PC-3 (cell line): ENCODE measurements at regions not wholly inside any gene's neighbourhood (a gene's known extent, or its start where the extent isn't known, plus 50 kb on each side); places are given as distances from the start of the nearest gene placed in this dataset.

Source experiments
- EZH2 ChIP-seq: fragments of 300-600 bp; sonication (generic); IDR thresholded peaks from one replicate; pipeline ENCODE4 v1.6.1; 2017; ENCODE audit warnings: antibody characterized with exemption, mild to moderate bottlenecking, low read length; ENCODE audit not compliant: unreplicated experiment
- EZH2phosphoT487 ChIP-seq: fragments of 300-600 bp; sonication (generic); IDR thresholded peaks from 2 replicates; pipeline ENCODE4 v1.6.1; 2018; ENCODE audit warnings: mild to moderate bottlenecking, antibody characterized with exemption, low read length, borderline replicate concordance
- TF ChIP-seq, protein P1 (sequence below): fragments of 300-600 bp; sonication (generic); conservative IDR thresholded peaks from 2 replicates; pipeline ENCODE4 v1.5.1; 2017; ENCODE audit warnings: antibody characterized with exemption, low read depth, mild to moderate bottlenecking, low read length

DNA sequence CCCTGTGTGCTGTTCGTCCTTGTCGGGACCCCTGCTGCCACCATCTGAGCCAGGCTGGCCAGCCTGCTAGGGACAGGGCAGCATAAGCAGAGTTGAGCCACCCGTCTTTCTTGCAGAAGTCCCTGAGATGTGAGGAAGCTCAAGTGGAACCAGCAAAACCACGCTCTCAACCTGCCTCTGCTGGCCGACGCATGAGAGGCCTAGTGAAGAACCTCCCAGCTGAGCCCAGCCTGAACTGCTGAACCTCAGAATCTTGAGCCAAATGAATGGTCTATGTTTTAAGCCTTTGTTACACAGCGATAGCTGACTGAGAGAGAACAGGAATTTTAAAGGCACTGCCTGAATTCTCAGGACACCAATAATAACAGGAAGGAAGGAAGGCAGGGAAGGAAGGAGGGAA lies 98.9 kb upstream of the ADRA2C start:
- TF ChIP-seq, protein P1, sequence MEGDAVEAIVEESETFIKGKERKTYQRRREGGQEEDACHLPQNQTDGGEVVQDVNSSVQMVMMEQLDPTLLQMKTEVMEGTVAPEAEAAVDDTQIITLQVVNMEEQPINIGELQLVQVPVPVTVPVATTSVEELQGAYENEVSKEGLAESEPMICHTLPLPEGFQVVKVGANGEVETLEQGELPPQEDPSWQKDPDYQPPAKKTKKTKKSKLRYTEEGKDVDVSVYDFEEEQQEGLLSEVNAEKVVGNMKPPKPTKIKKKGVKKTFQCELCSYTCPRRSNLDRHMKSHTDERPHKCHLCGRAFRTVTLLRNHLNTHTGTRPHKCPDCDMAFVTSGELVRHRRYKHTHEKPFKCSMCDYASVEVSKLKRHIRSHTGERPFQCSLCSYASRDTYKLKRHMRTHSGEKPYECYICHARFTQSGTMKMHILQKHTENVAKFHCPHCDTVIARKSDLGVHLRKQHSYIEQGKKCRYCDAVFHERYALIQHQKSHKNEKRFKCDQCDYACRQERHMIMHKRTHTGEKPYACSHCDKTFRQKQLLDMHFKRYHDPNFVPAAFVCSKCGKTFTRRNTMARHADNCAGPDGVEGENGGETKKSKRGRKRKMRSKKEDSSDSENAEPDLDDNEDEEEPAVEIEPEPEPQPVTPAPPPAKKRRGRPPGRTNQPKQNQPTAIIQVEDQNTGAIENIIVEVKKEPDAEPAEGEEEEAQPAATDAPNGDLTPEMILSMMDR, result no peak
- no peak for TF ChIP-seq EZH2
- TF ChIP-seq EZH2phosphoT487, result no peak
